T47D (cell line): ENCODE measurements at regions not wholly inside any gene's neighbourhood (a gene's known extent, or its start where the extent isn't known, plus 50 kb on each side); places are given as distances from the start of the nearest gene placed in this dataset.

Source experiments
- DNase-seq, 2 experiments: peaks; one replicate each; pipeline versions ENCODE4 v3.0.0 to v3.0.0-alpha.2; 2011 to 2012; ENCODE audit warnings: low read depth in 1 of 2, low spot score in 1 of 2
- JUND ChIP-seq: IDR thresholded peaks from 2 replicates; pipeline ENCODE4 v1.6.1; 2012; ENCODE audit warnings: low read depth
- in situ Hi-C: cut with HindIII; loops from 2 replicates; pipeline ENCODE4 v1.10.0; 2016; ENCODE audit warnings: low sequenced_read_pairs, low pct_unique_long_range_greater_than_20kb

DNA sequence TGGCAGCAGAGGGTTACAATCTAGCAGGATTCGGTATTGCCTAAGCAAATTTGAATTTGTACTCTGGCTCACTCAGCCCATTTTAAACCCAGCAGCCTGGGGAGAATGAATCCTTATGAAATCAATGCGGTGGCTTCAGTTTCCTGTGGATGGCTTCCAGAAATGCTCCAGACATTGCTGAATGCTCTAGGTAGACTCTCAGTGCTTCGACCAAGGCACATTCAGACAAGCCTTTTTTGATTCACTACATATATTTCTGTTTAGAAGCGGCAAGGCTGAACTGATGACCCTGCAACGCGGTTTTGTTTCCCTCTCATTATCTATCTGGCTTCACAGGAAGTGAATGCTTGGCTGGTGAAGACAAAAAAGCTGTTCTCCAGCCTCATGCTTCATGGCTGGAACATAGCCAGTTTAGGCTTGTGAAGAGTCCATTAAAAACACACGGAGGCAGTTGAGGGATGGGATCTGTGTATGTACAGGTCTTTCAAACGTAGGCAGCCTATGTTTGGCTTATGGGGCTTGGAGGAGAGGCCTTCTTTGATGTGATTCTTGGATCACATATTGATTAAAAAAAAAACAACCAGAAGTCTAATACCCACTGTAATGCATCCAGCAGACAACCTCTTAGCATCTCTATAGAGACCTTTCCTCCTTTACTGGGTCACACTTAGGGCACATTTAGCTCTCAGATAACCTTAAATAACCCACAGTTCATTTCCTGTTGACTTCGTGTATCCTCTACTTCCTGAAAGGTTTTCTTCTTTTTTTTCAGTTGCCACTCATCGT lies 400.2 kb upstream of the TBL1XR1 start:
- TF ChIP-seq JUND: no peak
- in situ Hi-C loops: no loop called here
- DNase-seq: peak in 1 of 2 experiments; percentile 92

- DNase-seq: peak in 1 of 2 experiments; percentile 89
- TF ChIP-seq JUND: no peak
- in situ Hi-C loops: no loop called here
These were observed 401.0 kb upstream of the TBL1XR1 start for GRCh38 chr3:177598097-177598833.

GRCh38 chr3:177599326-177599725 lies 402.0 kb upstream of the TBL1XR1 start:
- TF ChIP-seq JUND: no peak
- in situ Hi-C loops: no loop called here
- DNase-seq: no peak

DNA sequence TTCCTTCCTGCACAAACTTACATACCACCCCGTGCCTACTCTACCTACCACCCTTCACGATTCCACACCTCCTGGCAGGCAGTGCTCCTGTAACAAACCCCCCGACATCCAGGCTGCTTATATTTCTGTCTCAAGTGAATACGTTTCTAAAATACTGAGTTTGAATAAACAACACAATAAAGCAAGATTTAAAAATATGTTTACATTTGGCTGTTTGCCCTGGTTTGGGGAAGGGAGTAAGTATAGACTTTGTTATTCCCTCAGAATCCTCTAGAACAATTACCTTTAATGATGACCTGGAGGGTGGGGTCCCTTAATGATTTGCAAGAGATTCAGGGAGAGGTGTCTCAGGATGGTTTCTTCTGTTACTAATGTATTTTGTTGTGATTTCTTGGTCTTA lies 402.6 kb upstream of the TBL1XR1 start:
- in situ Hi-C loops: no loop called here
- no peak for TF ChIP-seq JUND
- no peak for DNase-seq

- in situ Hi-C loops: no loop called here
- no peak for TF ChIP-seq JUND
- DNase-seq: no peak
These were observed 403.1 kb upstream of the TBL1XR1 start for GRCh38 chr3:177600411-177600810.

DNA sequence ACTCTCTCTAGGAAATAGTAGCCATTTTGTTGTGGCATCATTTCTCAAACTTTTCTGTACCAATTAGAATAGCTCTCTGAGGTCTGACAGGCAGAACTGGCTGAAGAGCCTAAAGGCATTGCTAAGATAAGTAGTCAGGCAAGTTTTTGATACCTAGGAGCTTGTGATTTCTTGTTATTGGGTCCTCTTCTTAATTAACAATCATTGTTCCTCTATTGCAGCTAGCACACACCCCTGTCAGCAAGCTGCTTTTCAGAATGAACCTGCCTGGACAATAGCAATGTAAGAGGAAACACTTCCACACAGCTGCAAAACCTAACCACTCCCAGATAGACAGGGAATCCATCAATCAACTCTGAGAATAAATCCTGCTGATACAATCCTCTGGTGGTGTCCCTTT lies 403.9 kb upstream of the TBL1XR1 start:
- no peak for TF ChIP-seq JUND
- peak in 1 of 2 experiments; percentile 51 for DNase-seq
- in situ Hi-C loops: no loop called here

DNA sequence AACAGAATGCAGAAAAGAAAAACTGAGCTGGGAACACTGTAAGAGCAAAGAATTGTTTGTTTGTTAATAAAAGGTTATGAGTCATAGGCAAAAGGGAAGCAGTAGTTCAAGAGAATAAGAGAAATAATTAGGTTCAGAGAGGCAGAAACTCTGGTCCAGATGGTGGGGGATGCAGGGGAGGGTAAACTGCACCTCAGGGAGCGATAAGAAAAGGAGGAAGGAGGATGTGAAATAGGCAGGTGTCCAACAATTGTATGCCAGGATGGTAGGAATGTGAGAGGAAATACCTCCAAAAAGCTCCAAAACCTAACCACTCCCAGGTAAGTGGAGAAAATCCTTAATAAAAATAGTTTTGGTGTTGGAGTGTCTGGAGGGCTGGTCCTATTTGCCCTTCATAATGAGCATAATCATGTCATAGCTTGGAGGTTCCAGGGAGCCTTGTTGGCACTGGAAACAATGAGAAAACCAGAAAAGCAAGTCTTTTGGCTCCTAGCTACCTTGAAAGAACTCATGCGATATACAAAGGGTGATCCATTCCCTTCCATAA lies 405.4 kb upstream of the TBL1XR1 start:
- peak; percentile 23; the same call in 1 of the 2 replicates for TF ChIP-seq JUND
- in situ Hi-C loops: no loop called here
- peak in 1 of 2 experiments; percentile 83 for DNase-seq

GRCh38 chr3:177603148-177603603 lies 405.9 kb upstream of the TBL1XR1 start:
- DNase-seq: no peak
- no peak for TF ChIP-seq JUND
- in situ Hi-C loops: no loop called here

DNA sequence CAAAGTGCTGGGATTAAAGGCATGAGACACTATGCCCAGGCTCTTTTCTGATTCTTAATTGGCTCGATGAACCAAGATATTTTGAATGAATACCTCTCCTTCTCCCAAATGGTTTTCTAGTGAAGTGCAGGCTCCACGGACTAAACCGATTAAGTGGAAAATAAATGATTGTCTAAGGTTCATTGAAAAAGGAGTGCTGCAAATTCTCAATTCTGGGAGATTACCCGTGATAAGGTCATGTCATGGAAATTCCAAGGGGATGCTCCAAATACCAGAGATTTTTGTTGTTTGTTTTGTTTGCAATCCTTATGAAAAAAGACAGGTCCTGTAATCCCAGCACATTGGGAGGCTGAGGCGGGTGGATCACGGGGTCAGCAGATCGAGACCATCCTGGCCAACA lies 406.9 kb upstream of the TBL1XR1 start:
- in situ Hi-C loops: no loop called here
- no peak for TF ChIP-seq JUND
- no peak for DNase-seq

DNA sequence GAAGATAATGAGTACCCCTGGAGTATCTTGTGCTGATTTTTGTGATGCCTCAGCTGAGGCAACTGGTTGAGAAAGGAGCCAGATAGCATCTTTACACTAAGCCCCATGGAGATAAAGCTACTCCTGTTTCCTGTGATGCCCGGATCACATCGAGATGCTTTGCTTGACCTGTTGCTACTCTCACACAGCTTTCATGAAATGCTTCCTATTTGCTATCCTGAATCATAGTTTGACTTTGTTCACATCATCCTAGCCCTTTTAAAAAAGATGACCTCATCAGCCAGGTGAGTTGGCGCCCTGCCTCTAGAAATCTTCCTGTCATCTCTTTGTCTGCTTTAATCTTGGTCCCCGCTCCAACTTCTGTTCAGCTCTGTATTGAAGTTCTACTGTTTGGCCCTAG lies 409.6 kb upstream of the TBL1XR1 start:
- in situ Hi-C loops: no loop called here
- peak in 1 of 2 experiments; percentile 54 for DNase-seq
- no peak for TF ChIP-seq JUND

DNA sequence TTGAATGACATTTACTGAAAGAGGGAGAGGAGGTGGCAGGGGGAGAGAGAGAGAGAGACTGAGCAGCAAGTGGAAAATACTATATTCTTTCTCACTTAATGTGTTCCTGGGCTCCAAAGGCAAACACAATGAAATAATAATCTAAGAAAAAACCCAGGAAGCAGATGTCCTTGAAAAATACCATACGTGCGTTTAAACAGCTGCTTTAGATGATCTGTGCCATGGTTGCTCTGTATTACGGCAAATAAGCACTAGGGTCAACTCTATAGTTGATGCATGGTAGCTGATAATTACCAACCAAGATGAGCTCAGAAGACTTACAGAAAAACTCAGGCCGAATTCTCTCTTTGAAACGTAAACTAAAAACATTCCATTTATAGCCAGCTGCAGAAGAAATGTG lies 410.3 kb upstream of the TBL1XR1 start:
- DNase-seq: no peak
- in situ Hi-C loops: no loop called here
- TF ChIP-seq JUND: no peak

GRCh38 chr3:177608443-177608842 lies 411.2 kb upstream of the TBL1XR1 start:
- no peak for TF ChIP-seq JUND
- in situ Hi-C loops: no loop called here
- no peak for DNase-seq

DNA sequence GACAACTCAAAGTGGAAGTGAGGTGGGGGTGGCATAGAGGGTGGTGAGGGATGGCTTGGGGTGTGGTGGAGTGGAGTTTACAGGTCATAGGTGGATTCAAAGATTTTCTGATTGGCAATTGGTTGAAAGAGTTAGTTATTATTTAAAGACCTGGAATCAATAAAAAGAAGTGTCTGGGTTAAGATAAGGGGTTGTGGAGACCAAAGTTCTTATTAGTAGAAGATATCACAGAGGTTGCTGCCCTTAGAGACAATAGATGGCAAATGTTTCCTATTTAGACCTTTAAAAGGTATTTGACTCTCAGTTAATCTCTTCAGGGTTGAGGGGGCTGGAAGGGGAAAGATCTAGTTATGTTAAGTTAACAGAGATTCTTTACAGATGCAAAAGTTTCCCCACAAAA lies 412.3 kb upstream of the TBL1XR1 start:
- DNase-seq: no peak
- TF ChIP-seq JUND: no peak
- in situ Hi-C loops: no loop called here
